NCI-H1048 (cell line): ENCODE measurements at regions not wholly inside any gene's neighbourhood (a gene's known extent, or its start where the extent isn't known, plus 50 kb on each side); places are given as distances from the start of the nearest gene placed in this dataset.
"Not testable (repeated sequence)": the region's sequence is repeated elsewhere in the genome, so short reads cannot be mapped to it uniquely, and the experiment has no call there.

Source experiments
- DNase-seq: peaks from one replicate; lab custom pipeline; 2025; lab: John Stamatoyannopoulos, UW

GRCh38 chr3:104385421-104385820 is 981.3 kb upstream of the ALCAM start:
- DNase-seq: no peak

GRCh38 chr3:104388619-104389018 is 978.1 kb upstream of the ALCAM start:
- no peak for DNase-seq

GRCh38 chr3:104392327-104392726 is 974.4 kb upstream of the ALCAM start:
- no peak for DNase-seq

- DNase-seq: no peak
Observed at GRCh38 chr3:104396974-104397669, 969.6 kb upstream of the ALCAM start.

- no peak for DNase-seq
Observed at GRCh38 chr3:104397713-104398112, 969.0 kb upstream of the ALCAM start.

- no peak for DNase-seq
Observed at GRCh38 chr3:104402902-104403301, 963.8 kb upstream of the ALCAM start.

GRCh38 chr3:104411757-104412156 is 955.0 kb upstream of the ALCAM start:
- DNase-seq: no peak

- no peak for DNase-seq
Observed at GRCh38 chr3:104412608-104413580, 953.8 kb upstream of the ALCAM start.

- DNase-seq: peak; percentile 9
Observed at GRCh38 chr3:104428337-104428925, 938.3 kb upstream of the ALCAM start.

GRCh38 chr3:104429727-104430126 is 937.0 kb upstream of the ALCAM start:
- DNase-seq: no peak

GRCh38 chr3:104436506-104436905 is 930.2 kb upstream of the ALCAM start:
- no peak for DNase-seq

GRCh38 chr3:104437131-104437750 is 929.5 kb upstream of the ALCAM start:
- DNase-seq: no peak

GRCh38 chr3:104437891-104438290 is 928.8 kb upstream of the ALCAM start:
- peak; percentile 10 for DNase-seq

- DNase-seq: no peak
Observed at GRCh38 chr3:104438706-104439105, 928.0 kb upstream of the ALCAM start.

GRCh38 chr3:104445252-104445919 is 921.3 kb upstream of the ALCAM start:
- DNase-seq: not testable (repeated sequence)

GRCh38 chr3:104447681-104448080 is 919.0 kb upstream of the ALCAM start:
- no peak for DNase-seq

GRCh38 chr3:104452697-104453096 is 914.0 kb upstream of the ALCAM start:
- no peak for DNase-seq

GRCh38 chr3:104458657-104459056 is 908.1 kb upstream of the ALCAM start:
- no peak for DNase-seq

- no peak for DNase-seq
Observed at GRCh38 chr3:104460477-104461406, 906.0 kb upstream of the ALCAM start.

GRCh38 chr3:104461431-104461830 is 905.3 kb upstream of the ALCAM start:
- no peak for DNase-seq

- no peak for DNase-seq
Observed at GRCh38 chr3:104472221-104472620, 894.5 kb upstream of the ALCAM start.
